IMR-90 (cell line): ENCODE measurements at regions not wholly inside any gene's neighbourhood (a gene's known extent, or its start where the extent isn't known, plus 50 kb on each side); places are given as distances from the start of the nearest gene placed in this dataset.

Source experiments
- ATAC-seq: fragments of 200-7000 bp; cut with Tn5 transposase; 2 replicates; pipeline ENCODE4 v1.9.1; 2020; ENCODE audit warnings: low read depth, mild to moderate bottlenecking, moderate library complexity
- BruUV-seq: library from RNA; stranded (reverse); fragments of 400-500 nt; replicated peaks from 2 replicates; lab custom pipeline; 2021; lab: Mats Ljungman, UMichigan
- CTCF ChIA-PET: fragments of 300-600 bp; formaldehyde crosslinking; extraction: SDS; loops from one replicate; lab custom pipeline; 2021; ENCODE audit warnings: antibody characterized with exemption; lab: Yijun Ruan, JAX
- POLR2A ChIA-PET: fragments of 300-600 bp; sonication (Branson Sonifier 250); formaldehyde crosslinking; loops from one replicate; lab custom pipeline; 2022; ENCODE audit warnings: antibody characterized with exemption; ENCODE audit not compliant: unreplicated experiment; lab: Charles Lee
- DNase-seq: peaks from one replicate; pipeline ENCODE4 v3.0.0; 2013
- H2AFZ ChIP-seq: replicated peaks from 2 replicates; pipeline ENCODE3; 2013; ENCODE audit warnings: low read length, mild to moderate bottlenecking; ENCODE audit not compliant: poor library complexity
- H2AK5ac ChIP-seq: 2 replicates; pipeline ENCODE4 v1.6.1; 2013; ENCODE audit warnings: low read depth, low read length, inconsistent platforms
- H2AK9ac ChIP-seq: replicated peaks from 2 replicates; pipeline ENCODE3; 2013; ENCODE audit warnings: mild to moderate bottlenecking, low read depth, low read length, moderate library complexity; ENCODE audit not compliant: poor library complexity
- H2BK120ac ChIP-seq: 2 replicates; pipeline ENCODE4 v1.6.1; 2013; ENCODE audit warnings: low read depth, low read length, inconsistent platforms
- H2BK15ac ChIP-seq: 3 replicates; pipeline ENCODE4 v1.6.1; 2013; ENCODE audit warnings: low read depth, low read length, inconsistent platforms
- H2BK20ac ChIP-seq: 2 replicates; pipeline ENCODE4 v1.6.1; 2013; ENCODE audit warnings: low read depth, mild to moderate bottlenecking, inconsistent platforms, low read length, moderate library complexity
- H2BK5ac ChIP-seq: 2 replicates; pipeline ENCODE4 v1.6.1; 2013; ENCODE audit warnings: mild to moderate bottlenecking, low read depth, low read length, inconsistent platforms; ENCODE audit not compliant: poor library complexity, severe bottlenecking
- H3K14ac ChIP-seq: replicated peaks from 2 replicates; pipeline ENCODE4 v1.6.1; 2013; ENCODE audit warnings: low read depth, low read length, inconsistent platforms
- H3K18ac ChIP-seq: 2 replicates; pipeline ENCODE4 v1.6.1; 2013; ENCODE audit warnings: low read depth, low read length, control low read depth
- H3K23ac ChIP-seq: 2 replicates; pipeline ENCODE4 v1.6.1; 2013; ENCODE audit warnings: low read depth, low read length, inconsistent platforms
- H3K27ac ChIP-seq: 2 replicates; pipeline ENCODE4 v1.5.1; 2013; ENCODE audit warnings: mild to moderate bottlenecking, control low read depth, low read length; ENCODE audit not compliant: insufficient read depth
- H3K27me3 ChIP-seq: 2 replicates; pipeline ENCODE4 v1.6.1; 2013; ENCODE audit warnings: low read length; ENCODE audit not compliant: control insufficient read depth, insufficient read depth
- H3K36me3 ChIP-seq: 2 replicates; pipeline ENCODE4 v1.6.1; 2013; ENCODE audit warnings: low read length, mixed read lengths; ENCODE audit not compliant: control insufficient read depth, insufficient read depth
- H3K4ac ChIP-seq: 2 replicates; pipeline ENCODE4 v1.6.1; 2013; ENCODE audit warnings: low read depth, low read length, inconsistent platforms
- H3K4me1 ChIP-seq: 2 replicates; pipeline ENCODE4 v1.6.1; 2013; ENCODE audit warnings: low read length, mixed read lengths; ENCODE audit not compliant: control insufficient read depth, insufficient read depth
- H3K4me2 ChIP-seq: 2 replicates; pipeline ENCODE4 v1.6.1; 2013; ENCODE audit warnings: low read depth, mild to moderate bottlenecking, control low read depth, low read length, moderate library complexity
- H3K4me3 ChIP-seq: 2 replicates; pipeline ENCODE4 v1.5.1; 2013; ENCODE audit warnings: low read depth, mild to moderate bottlenecking, control low read depth, low read length, moderate library complexity; ENCODE audit not compliant: insufficient read depth
- H3K56ac ChIP-seq: 2 replicates; pipeline ENCODE4 v1.6.1; 2013; ENCODE audit warnings: low read length, inconsistent platforms; ENCODE audit not compliant: insufficient read depth; ENCODE audit errors: extremely low read depth
- H3K79me1 ChIP-seq, 2 experiments: 2 replicates each; pipeline ENCODE4 v1.6.1; 2013; ENCODE audit warnings: low read length in 2 of 2, inconsistent platforms in 1 of 2, low read depth in 1 of 2
- H3K9ac ChIP-seq: 2 replicates; pipeline ENCODE4 v1.6.1; 2013; ENCODE audit warnings: low read depth, low read length, control low read depth
- H3K9me1 ChIP-seq: 2 replicates; pipeline ENCODE4 v1.6.1; 2013; ENCODE audit warnings: low read length, inconsistent platforms; ENCODE audit not compliant: insufficient read depth
- H3K9me3 ChIP-seq: 2 replicates; pipeline ENCODE4 v1.6.1; 2013; ENCODE audit warnings: low read length; ENCODE audit not compliant: control insufficient read depth, insufficient read depth
- H4K20me1 ChIP-seq: 2 replicates; pipeline ENCODE4 v1.6.1; 2013; ENCODE audit warnings: low read length, inconsistent platforms; ENCODE audit not compliant: insufficient read depth
- H4K5ac ChIP-seq: 2 replicates; pipeline ENCODE4 v1.6.1; 2013; ENCODE audit warnings: mild to moderate bottlenecking, low read depth, low read length, control low read depth
- H4K8ac ChIP-seq, 2 experiments: 2 replicates each; pipeline ENCODE4 v1.6.1; 2013; ENCODE audit warnings: low read depth in 2 of 2, low read length in 2 of 2, control low read depth in 1 of 2, inconsistent platforms in 1 of 2
- H4K91ac ChIP-seq: 2 replicates; pipeline ENCODE4 v1.6.1; 2013; ENCODE audit warnings: low read depth, low read length, inconsistent platforms; ENCODE audit not compliant: insufficient read depth
- BHLHE40 ChIP-seq: fragments of 150-350 bp; IDR thresholded peaks from 2 replicates; pipeline ENCODE4 v1.6.1; 2016; ENCODE audit warnings: mild to moderate bottlenecking, low read depth, low read length
- CEBPB ChIP-seq: IDR thresholded peaks from 2 replicates; pipeline ENCODE4 v1.6.1; 2012; ENCODE audit warnings: low read depth, low read length, improper control_type of control experiment
- CHD1 ChIP-seq: IDR thresholded peaks from 2 replicates; pipeline ENCODE4 v1.6.1; 2012; ENCODE audit warnings: low read depth, low read length, improper control_type of control experiment
- CTCF ChIP-seq: conservative IDR thresholded peaks from 2 replicates; pipeline ENCODE4 v1.5.1; 2012; ENCODE audit warnings: mild to moderate bottlenecking, low read depth, low read length, improper control_type of control experiment
- ELK1 ChIP-seq: fragments of 150-350 bp; IDR thresholded peaks from 2 replicates; pipeline ENCODE4 v1.6.1; 2016; ENCODE audit warnings: low read depth, mild to moderate bottlenecking, low read length, moderate library complexity, borderline replicate concordance
- FOS ChIP-seq: fragments of 150-350 bp; IDR thresholded peaks from 2 replicates; pipeline ENCODE4 v1.6.1; 2016; ENCODE audit warnings: low read depth, low read length
- MAFK ChIP-seq: IDR thresholded peaks from 2 replicates; pipeline ENCODE4 v1.6.1; 2012; ENCODE audit warnings: low read depth, low read length, improper control_type of control experiment
- MAZ ChIP-seq: IDR thresholded peaks from 2 replicates; pipeline ENCODE4 v1.6.1; 2012; ENCODE audit warnings: low read depth, mild to moderate bottlenecking, low read length, improper control_type of control experiment, moderate library complexity, borderline replicate concordance
- MXI1 ChIP-seq: IDR thresholded peaks from 2 replicates; pipeline ENCODE4 v1.6.1; 2012; ENCODE audit warnings: low read depth, mild to moderate bottlenecking, low read length, moderate library complexity, borderline replicate concordance
- NFE2L2 ChIP-seq: fragments of 150-350 bp; IDR thresholded peaks from 2 replicates; pipeline ENCODE4 v1.6.1; 2016; ENCODE audit warnings: low read depth, mild to moderate bottlenecking, low read length
- POLR2A ChIP-seq: IDR thresholded peaks from 2 replicates; pipeline ENCODE4 v1.6.1; 2012; ENCODE audit warnings: mild to moderate bottlenecking, low read depth, low read length
- RAD21 ChIP-seq: IDR thresholded peaks from 2 replicates; pipeline ENCODE4 v1.6.1; 2012; ENCODE audit warnings: low read length, improper control_type of control experiment
- RCOR1 ChIP-seq: IDR thresholded peaks from 2 replicates; pipeline ENCODE4 v1.6.1; 2012; ENCODE audit warnings: mild to moderate bottlenecking, low read length, improper control_type of control experiment; ENCODE audit not compliant: insufficient replicate concordance
- RFX5 ChIP-seq: IDR thresholded peaks from 2 replicates; pipeline ENCODE4 v1.8.0; 2012; ENCODE audit warnings: low read depth, mild to moderate bottlenecking, low read length, moderate library complexity
- SMC3 ChIP-seq: fragments of 150-350 bp; IDR thresholded peaks from 2 replicates; pipeline ENCODE4 v1.6.1; 2016; ENCODE audit warnings: low read depth, mild to moderate bottlenecking, antibody characterized with exemption, low read length, moderate library complexity
- USF2 ChIP-seq: fragments of 150-350 bp; IDR thresholded peaks from 2 replicates; pipeline ENCODE4 v1.6.1; 2017; ENCODE audit warnings: mild to moderate bottlenecking, antibody characterized with exemption, low read length, low read depth
- WGBS, 2 experiments: methylation state at CpG; one replicate each; pipeline versions ENCODE4 v1.1.5 to v1.1.7; 2013; ENCODE audit warnings: missing lambda C conversion rate in 2 of 2; ENCODE audit not compliant: insufficient read length in 1 of 2; ENCODE audit errors: extremely low coverage in 2 of 2; 5-methylcytosine and 5-hydroxymethylcytosine counted together
- dilution Hi-C: fragments of 300-500 bp; cut with HindIII; formaldehyde crosslinking; loops from one replicate; pipeline ENCODE4 v1.14.3; 2018; ENCODE audit warnings: low sequenced_read_pairs; ENCODE audit not compliant: unreplicated experiment
- in situ Hi-C: fragments of 300-500 bp; cut with MboI; formaldehyde crosslinking; loops from 3 replicates; pipeline ENCODE4 v1.14.3; 2019; ENCODE audit warnings: low sequenced_read_pairs, inconsistent platforms, mixed read lengths
- intact Hi-C: fragments of 100-400 bp; cut with micrococcal nuclease; formaldehyde crosslinking; loops from 2 replicates; pipeline ENCODE4 v1.10.0; 2022

GRCh38 chr2:120661551-120661950 is 74.1 kb upstream of the GLI2 start:
- no peak for DNase-seq
- H2AFZ ChIP-seq, result peak overlapping the region; percentile 77

More at GRCh38 chr2:120661551-120661950, 74.1 kb upstream of the GLI2 start:
- Histone ChIP-seq H3K14ac (no peak overlapping the region), H3K4me1 (0 out of 2 replicates have a peak, but pooled peaks cover 1% of the 10 kb centered on the region), H4K91ac (no peak overlapping the region; the same call in 1 of the 2 replicates), H3K4me2 (peak overlapping the region; percentile 33; the same call in 1 of the 2 replicates), H2BK15ac (no peak overlapping the region), H2BK120ac (no peak overlapping the region), H3K9me3 (peaks cover 14% of the 10 kb centered on the region), H2AK5ac (no peak overlapping the region), H3K27ac (no peak overlapping the region), H3K23ac (no peak overlapping the region), H3K9ac (no peak overlapping the region), H2BK5ac (no peak overlapping the region), H3K36me3 (no peaks in the 10 kb centered on the region), H3K56ac (no peak overlapping the region), H3K79me1 (no peaks in the 10 kb centered on the region), H3K4ac (no peak overlapping the region), H3K27me3 (peaks cover 5% of the 10 kb centered on the region; the same call in 1 of the 2 replicates), H2BK20ac (no peak overlapping the region), H3K9me1 (no peaks in the 10 kb centered on the region; the same call in 1 of the 2 replicates), H2AK9ac (no peak overlapping the region), H4K20me1 (no peaks in the 10 kb centered on the region), H4K8ac (no peak overlapping the region), H3K18ac (no peak overlapping the region), H3K4me3 (no peak overlapping the region), H4K5ac (no peak overlapping the region)
- intact Hi-C loops, result no loop called here
- dilution Hi-C loops, result no loop called here
- WGBS, 2 experiments, result 0% methylated on average over 1 of the region's 16 CpGs; no CpG with 5 or more reads in 1 of the 2 experiments
- CTCF ChIA-PET, result no interaction called here
- BruUV-seq, result no TSS peak
- POLR2A ChIA-PET, result no interaction called here
- in situ Hi-C loops, result no loop called here
- TF ChIP-seq BHLHE40, result no peak
- TF ChIP-seq CHD1, result no peak
- TF ChIP-seq USF2, result no peak
- TF ChIP-seq CEBPB, result no peak
- no peak for TF ChIP-seq ELK1
- no peak for TF ChIP-seq MXI1
- TF ChIP-seq MAZ, result no peak
- TF ChIP-seq FOS, result no peak
- TF ChIP-seq POLR2A, result no peak
- no peak for TF ChIP-seq RAD21
- no peak for TF ChIP-seq CTCF
- no peak for TF ChIP-seq RFX5
- no peak for TF ChIP-seq SMC3
- no peak for TF ChIP-seq NFE2L2
- TF ChIP-seq RCOR1, result no peak
- TF ChIP-seq MAFK, result no peak
- peak; percentile 62 for ATAC-seq
